H1 (cell line): ENCODE measurements at regions not wholly inside any gene's neighbourhood (a gene's known extent, or its start where the extent isn't known, plus 50 kb on each side); places are given as distances from the start of the nearest gene placed in this dataset.

ENCODE experiments used
- CBX5 ChIP-seq: fragments of 300-800, 300-1000 bp; sonication (generic); IDR thresholded peaks from 2 replicates; pipeline ENCODE4 v1.7.1; 2016; ENCODE audit warnings: antibody characterized with exemption, low read length, low read depth
- CTCF ChIP-seq, 3 experiments: IDR thresholded peaks; 1 replicate in 2 of 3; 2 replicates in 1 of 3; pipeline versions ENCODE4 v1.5.1 to v1.6.1; 2011; ENCODE audit warnings: low read length in 3 of 3, mild to moderate bottlenecking in 3 of 3, inconsistent platforms in 2 of 3, low read depth in 1 of 3, moderate library complexity in 1 of 3; ENCODE audit not compliant: insufficient read depth in 1 of 3; ENCODE audit errors: control extremely low read depth in 1 of 3
- RXRA ChIP-seq: IDR thresholded peaks from 2 replicates; pipeline ENCODE4 v1.6.1; 2011; ENCODE audit warnings: low read depth, mild to moderate bottlenecking, low read length, moderate library complexity; ENCODE audit not compliant: insufficient read depth

DNA sequence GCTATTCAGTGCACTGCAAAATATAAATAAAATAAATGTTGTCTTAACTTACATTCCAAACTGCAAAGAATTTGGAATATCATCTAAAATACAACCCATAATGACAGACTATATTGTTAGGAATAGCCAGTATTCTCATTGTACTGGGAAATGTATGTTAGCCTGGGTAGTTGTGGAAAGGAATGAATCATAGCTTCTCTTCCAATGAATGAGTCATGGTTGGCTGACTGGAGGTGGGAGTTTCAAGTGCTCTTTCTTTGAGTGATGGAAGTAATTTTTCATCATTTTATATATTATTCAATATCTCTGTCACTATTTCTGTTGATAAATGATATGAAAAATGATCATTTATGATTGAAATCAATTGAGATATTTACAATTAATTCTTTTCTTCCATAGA, 158.6 kb upstream of the ARRDC3 start:
- no peak for TF ChIP-seq CTCF (IDR thresholded peaks at IDR 0.05; ENCODE audit: control extremely low read depth in 1 of 3, insufficient read depth in 1 of 3, low read depth in 1 of 3, low read length in 3 of 3)
- TF ChIP-seq CBX5 = no peak
- TF ChIP-seq RXRA = no peak
